Stimulated activated CD8-positive, alpha-beta memory T cell treated with anti-CD3 and anti-CD28 coated beads, Interleukin-4, amount 100 ng/mL, for 48 hours (primary cell): ENCODE measurements at regions not wholly inside any gene's neighbourhood (a gene's known extent, or its start where the extent isn't known, plus 50 kb on each side); places are given as distances from the start of the nearest gene placed in this dataset.

Experiments used
- DNase-seq: peaks from one replicate; pipeline ENCODE4 v3.0.0-alpha.2; 2020

DNA sequence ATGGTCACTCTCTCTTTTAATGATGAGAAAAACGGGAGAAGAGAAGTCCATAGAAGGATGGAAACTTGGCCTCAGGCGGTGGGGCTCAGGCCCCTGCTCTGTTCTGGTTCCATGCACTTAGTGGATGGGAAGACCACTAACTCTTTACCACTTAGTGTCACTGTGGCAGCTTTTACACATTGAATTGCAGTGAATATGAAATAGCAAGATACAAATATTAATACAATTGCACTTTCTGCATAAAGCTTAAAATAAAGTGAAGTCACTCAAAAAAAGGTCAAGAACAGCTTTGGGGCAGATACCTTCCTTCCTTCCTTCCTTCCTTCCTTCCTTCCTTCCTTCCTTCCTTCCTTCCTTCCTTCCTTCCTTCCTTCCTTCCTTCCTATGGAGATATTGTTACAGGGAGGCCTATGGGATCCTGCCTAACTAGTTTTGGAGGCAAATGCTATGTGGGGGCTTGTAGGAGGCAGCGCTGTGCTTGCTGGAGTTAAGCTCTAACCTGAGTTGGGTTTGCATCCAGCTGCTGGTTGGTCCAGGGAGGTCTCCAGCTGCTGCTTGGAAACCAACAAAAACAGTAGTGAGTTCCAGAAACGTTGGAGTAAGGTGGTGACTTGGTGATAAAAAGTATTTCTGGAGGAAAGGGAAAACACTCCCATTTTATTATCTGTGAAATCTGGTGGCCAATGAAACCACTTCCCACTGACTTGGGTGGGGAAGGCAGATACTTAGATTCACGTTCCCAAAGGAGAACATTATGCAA is 62.3 kb upstream of the NKX2-2 start:
- no peak for DNase-seq

DNA sequence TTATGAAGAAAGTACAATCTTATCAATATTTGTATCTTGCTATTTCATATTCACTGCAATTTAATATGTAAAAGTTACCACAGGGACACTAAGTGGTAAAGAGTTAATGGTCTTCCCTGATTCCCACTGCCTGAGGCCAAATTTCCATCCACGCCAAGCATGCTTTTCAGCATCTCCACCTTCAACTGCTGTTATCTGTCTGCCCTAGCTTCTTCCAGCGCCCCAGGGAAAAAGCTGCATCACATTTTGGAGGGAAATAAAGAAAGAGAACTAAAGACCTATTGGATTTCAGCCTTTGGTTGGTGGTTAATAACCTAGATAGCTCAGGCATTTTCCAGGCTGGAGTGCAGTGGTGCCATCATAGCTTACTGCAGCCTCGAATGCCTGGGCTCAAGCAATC is 61.3 kb upstream of the NKX2-2 start:
- DNase-seq: no peak

DNA sequence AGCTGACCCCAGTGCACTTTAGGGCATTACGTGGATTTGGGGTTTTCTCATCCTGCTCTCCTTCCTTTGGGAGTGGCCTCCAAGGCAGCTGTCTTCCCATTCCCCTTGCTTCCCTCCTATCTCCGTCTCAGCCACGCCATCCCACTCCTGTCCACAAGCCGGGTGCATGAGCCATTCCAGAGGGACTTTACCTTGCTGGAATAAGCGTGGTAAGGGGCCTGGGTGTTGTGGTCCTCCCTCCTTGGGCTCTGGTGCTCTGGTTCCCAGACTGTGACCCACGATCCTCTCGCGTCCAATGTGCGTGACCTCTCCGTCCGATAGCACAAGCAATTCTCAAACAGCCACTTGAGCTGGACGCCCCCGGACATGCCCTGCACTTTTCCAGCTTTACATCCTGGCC is 60.6 kb upstream of the NKX2-2 start:
- no peak for DNase-seq

DNA sequence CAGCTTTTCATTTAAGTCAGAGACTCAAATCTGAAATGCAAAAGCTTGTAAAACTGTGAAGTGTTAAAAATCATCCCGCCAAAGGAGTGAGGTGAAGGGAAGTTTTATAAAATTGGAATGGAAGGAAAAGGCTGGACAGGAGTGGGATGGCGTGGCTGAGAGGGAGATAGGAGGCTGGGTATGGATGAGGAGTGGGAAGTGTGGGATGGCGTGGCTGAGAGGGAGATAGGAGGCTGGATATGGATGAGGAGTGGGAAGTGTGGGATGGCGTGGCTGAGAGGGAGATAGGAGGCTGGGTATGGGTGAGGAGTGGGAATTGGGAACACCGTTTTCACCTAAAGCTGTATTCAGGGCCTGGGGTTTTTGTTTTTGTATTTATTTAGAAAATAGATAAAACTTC is 59.4 kb upstream of the NKX2-2 start:
- DNase-seq: no peak

DNA sequence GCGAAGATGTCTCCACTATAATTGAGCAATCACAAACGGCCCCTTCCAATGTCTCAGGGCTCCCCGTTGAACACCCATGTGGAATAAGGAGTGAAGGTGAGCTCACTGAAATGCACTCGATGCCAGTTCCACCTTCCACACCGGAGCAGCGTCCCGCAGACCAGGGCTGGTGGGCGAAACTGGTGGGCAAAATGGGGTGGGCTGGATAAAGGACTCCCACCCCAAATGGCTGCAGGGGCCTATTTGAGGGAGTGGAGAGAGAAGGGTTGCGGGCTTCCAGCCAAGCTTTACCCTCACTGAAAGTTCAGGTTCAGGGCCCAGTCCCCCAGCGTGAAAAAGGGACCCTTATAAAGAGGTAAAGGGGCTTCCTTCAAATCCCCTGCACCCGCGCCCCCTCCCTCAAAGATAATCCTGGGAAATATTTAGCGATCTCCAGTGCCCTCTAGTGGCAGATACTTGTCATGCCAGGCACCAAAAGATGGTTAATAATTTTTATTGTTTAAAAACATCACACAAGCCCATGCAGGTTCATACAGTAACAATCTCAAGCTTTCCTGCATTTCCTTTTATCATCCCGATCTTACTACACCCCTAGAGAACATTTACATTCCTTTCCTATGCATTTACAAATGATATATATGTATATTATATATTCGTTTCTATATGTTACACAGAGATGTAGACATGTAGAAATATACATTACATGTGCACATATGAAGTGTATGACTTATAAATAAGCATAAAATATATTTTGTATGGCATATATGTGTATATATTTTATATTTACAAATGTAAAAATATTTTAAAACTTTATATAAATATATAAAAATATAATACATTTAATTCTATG is 58.2 kb upstream of the NKX2-2 start:
- no peak for DNase-seq

DNA sequence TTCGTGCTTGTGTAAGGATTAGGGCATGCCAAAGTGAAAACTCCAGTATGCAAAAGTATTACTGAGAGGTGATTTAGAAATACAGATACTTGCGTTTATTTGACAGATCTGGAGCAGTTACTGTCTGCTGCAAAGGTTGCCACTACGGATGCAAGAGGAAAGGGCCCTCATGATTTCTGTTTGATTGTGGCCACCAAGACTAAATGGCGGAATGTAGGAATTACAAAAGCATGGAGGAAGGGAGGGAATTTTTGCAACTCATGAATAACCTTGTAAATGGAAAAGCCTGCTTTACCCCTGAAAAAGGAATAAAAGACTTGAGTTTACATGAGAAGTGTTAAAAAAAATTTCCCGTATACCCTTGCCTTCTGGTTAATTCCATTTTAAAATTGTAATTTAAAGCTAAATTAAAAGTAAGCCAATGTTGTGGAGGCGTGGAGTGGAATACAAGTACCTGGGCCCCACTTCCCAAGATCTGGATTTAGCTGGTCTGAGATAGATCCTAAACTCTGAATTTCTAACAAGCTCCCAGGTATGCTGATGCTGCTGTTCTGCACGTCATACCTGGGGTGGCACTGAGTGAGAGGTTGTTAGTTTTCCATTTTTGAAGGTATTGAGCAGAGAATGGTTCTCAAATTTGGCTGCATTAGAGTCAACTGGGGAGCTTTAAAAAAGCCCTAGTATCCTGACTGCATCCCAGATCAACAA is 56.6 kb upstream of the NKX2-2 start:
- DNase-seq: no peak

DNA sequence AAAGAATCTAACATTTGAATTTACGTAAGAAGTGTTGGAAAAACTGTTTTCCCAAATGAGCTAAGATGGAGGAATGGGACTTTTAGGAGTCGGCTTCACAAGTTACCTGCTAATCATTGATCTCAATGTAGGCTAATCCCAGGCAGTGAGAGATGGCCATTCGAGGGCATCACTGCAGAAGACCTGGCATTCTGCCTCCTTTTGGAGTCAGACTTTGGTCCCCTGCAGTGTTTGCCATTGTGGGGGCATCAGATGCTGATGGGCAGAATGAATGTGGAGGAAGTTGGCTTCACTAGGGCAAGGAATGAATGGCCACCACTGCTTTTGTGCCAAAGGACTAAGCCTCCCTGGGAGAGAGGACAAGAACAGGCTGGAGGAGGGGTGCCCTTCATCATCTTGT is 55.7 kb upstream of the NKX2-2 start:
- no peak for DNase-seq

DNA sequence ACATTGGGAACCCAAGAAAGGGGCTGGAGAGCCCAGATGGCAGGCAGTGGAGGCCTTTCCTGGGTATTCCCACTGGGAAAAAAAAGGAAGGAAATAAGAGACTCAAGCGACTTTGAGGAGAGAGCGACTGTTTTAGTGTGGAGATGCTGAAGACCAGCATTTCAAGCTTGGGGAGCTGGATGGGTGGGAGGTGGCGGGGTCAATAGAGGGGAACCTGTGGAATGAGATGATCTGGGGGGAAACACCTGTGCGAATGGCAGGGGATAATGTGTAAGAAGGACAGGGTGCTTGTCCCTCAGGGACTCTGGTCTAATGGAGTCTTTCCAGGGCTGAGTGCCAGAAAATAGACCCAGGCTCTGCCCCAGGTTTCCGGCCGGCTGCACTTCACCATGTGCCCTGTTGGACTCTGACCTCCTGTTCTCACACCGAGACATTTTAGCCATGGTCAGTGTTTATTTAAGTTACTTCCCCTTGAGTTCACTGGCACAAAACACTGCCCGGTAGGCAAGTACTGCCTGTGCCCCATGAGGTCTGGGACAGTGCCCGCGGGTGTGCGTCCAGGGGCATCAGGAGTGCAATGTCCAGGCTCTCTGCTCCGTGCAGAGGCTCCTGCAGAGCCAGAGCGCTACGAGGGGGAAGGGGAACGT is 50.4 kb upstream of the NKX2-2 start:
- DNase-seq: no peak
